ENCODE measurements at regions not wholly inside any gene's neighbourhood (a gene's known extent, or its start where the extent isn't known, plus 50 kb on each side); places are given as distances from the start of the nearest gene placed in this dataset.

- no peak for DNase-seq (ENCODE audit: low spot score)
Observed at GRCh38 chr20:11255455-11255854, 581.7 kb upstream of the JAG1 start.

- no peak for DNase-seq (ENCODE audit: low spot score)
Observed at GRCh38 chr20:11255860-11256259, 582.1 kb upstream of the JAG1 start.

- DNase-seq (ENCODE audit: low spot score), result no peak
Observed at GRCh38 chr20:11260611-11261010, 586.8 kb upstream of the JAG1 start.

GRCh38 chr20:11261533-11262000 lies 587.8 kb upstream of the JAG1 start:
- DNase-seq (ENCODE audit: low spot score), result no peak

- no peak for DNase-seq (ENCODE audit: low spot score)
Observed at GRCh38 chr20:11266571-11266970, 592.8 kb upstream of the JAG1 start.

- no peak for DNase-seq (ENCODE audit: low spot score)
Observed at GRCh38 chr20:11267131-11267761, 593.4 kb upstream of the JAG1 start.

- DNase-seq (ENCODE audit: low spot score), result no peak
Observed at GRCh38 chr20:11267762-11268335, 594.0 kb upstream of the JAG1 start.

- no peak for DNase-seq (ENCODE audit: low spot score)
Observed at GRCh38 chr20:11270566-11270965, 596.8 kb upstream of the JAG1 start.

GRCh38 chr20:11271319-11271718 lies 597.5 kb upstream of the JAG1 start:
- DNase-seq (ENCODE audit: low spot score), result no peak

GRCh38 chr20:11271920-11272594 lies 598.3 kb upstream of the JAG1 start:
- no peak for DNase-seq (ENCODE audit: low spot score)

- DNase-seq (ENCODE audit: low spot score), result no peak
Observed at GRCh38 chr20:11274141-11274594, 600.4 kb upstream of the JAG1 start.

- no peak for DNase-seq (ENCODE audit: low spot score)
Observed at GRCh38 chr20:11275740-11276139, 601.9 kb upstream of the JAG1 start.

- DNase-seq (ENCODE audit: low spot score), result no peak
Observed at GRCh38 chr20:11277170-11277569, 603.4 kb upstream of the JAG1 start.

GRCh38 chr20:11277858-11278257 lies 604.1 kb upstream of the JAG1 start:
- DNase-seq (ENCODE audit: low spot score), result no peak

GRCh38 chr20:11278461-11278860 lies 604.7 kb upstream of the JAG1 start:
- DNase-seq (ENCODE audit: low spot score), result no peak

GRCh38 chr20:11281240-11281639 lies 607.4 kb upstream of the JAG1 start:
- no peak for DNase-seq (ENCODE audit: low spot score)

GRCh38 chr20:11281768-11282167 lies 608.0 kb upstream of the JAG1 start:
- no peak for DNase-seq (ENCODE audit: low spot score)

- DNase-seq (ENCODE audit: low spot score), result no peak
Observed at GRCh38 chr20:11287126-11287525, 613.3 kb upstream of the JAG1 start.

- no peak for DNase-seq (ENCODE audit: low spot score)
Observed at GRCh38 chr20:11296221-11296620, 621.5 kb upstream of the BTBD3 start.

- DNase-seq (ENCODE audit: low spot score), result no peak
Observed at GRCh38 chr20:11296951-11297350, 620.7 kb upstream of the BTBD3 start.

GRCh38 chr20:11301699-11302098 lies 616.0 kb upstream of the BTBD3 start:
- DNase-seq (ENCODE audit: low spot score), result no peak

GRCh38 chr20:11302436-11302835 lies 615.3 kb upstream of the BTBD3 start:
- DNase-seq (ENCODE audit: low spot score), result no peak

- no peak for DNase-seq (ENCODE audit: low spot score)
Observed at GRCh38 chr20:11304795-11305194, 612.9 kb upstream of the BTBD3 start.
